ENCODE measurements at regions not wholly inside any gene's neighbourhood (a gene's known extent, or its start where the extent isn't known, plus 50 kb on each side); places are given as distances from the start of the nearest gene placed in this dataset.

DNA sequence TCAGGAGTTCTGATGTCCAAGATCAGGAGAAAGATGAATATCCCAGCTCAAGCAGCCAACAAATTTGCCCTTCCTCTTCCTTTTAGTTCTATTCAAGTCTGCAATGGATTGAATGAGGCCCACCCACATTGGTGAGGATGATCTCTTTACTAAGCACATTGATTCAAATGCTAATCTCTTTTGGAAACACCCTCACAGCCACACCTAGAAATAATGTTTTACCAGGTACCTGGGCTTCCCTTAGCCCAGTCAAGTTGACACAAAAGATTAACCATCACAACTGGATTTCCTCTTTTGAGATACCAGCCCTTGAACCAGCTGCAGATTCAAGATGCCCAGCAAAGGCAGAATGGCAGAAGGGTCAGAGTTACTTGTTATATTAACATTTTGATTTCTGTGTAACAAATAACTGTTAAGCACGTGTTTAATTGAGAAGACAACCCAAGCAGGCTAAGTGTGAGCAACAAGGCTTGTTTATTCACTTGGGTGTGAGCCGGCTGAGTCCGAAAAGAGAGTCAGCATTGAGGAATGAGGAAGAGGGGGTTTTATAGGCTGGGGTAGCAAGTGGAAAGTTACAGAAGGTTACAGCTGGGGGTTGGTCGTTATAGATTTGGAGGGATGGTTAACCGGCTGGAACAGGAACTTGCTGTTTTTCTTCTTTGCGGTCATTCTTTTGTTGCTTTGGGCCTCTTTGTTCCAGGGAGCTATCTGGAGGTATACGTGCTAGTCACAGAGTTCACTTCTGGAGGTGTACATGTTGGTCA is 180.3 kb downstream of the EMP1 start:
- Histone ChIP-seq H3K9me3 (ENCODE audit: control insufficient read depth, insufficient read depth, low read depth, low read length) (no peaks in the 10 kb centered on the region), H3K4me3 (ENCODE audit: low read depth in 2 of 2, low read length in 2 of 2) (no peak overlapping the region), H3K36me3 (ENCODE audit: control insufficient read depth, insufficient read depth, low read length) (no peaks in the 10 kb centered on the region), H3K27me3 (ENCODE audit: control insufficient read depth, insufficient read depth, low read length) (no peaks in the 10 kb centered on the region; the same call in 1 of the 2 replicates), H3K27ac (ENCODE audit: low read length) (no peak overlapping the region), H3K4me1 (ENCODE audit: control insufficient read depth, insufficient read depth, low read length) (no peaks in the 10 kb centered on the region)
- in situ Hi-C loops (cut with HindIII; ENCODE audit: low pct_unique_long_range_greater_than_20kb, low sequenced_read_pairs) (no loop called here), intact Hi-C loops (cut with micrococcal nuclease; ENCODE audit: unreplicated experiment) (no loop called here)
- no peak for ATAC-seq
- BruUV-seq (replicated peaks), result no TSS peak
- no peak for DNase-seq (ENCODE audit: low read depth, low spot score)
- no peak for TF ChIP-seq POLR2AphosphoS5 (IDR thresholded peaks at IDR 0.05; ENCODE audit: low read depth, low read length)
- no peak for TF ChIP-seq TCF7L2 (IDR thresholded peaks at IDR 0.05; ENCODE audit: low read depth, low read length)
- no peak for TF ChIP-seq SIN3A (IDR thresholded peaks at IDR 0.05; ENCODE audit: borderline replicate concordance, insufficient read depth, low read depth, low read length)
- ChIA-PET POLR2A (no interaction called here), CTCF (no interaction called here)

DNA sequence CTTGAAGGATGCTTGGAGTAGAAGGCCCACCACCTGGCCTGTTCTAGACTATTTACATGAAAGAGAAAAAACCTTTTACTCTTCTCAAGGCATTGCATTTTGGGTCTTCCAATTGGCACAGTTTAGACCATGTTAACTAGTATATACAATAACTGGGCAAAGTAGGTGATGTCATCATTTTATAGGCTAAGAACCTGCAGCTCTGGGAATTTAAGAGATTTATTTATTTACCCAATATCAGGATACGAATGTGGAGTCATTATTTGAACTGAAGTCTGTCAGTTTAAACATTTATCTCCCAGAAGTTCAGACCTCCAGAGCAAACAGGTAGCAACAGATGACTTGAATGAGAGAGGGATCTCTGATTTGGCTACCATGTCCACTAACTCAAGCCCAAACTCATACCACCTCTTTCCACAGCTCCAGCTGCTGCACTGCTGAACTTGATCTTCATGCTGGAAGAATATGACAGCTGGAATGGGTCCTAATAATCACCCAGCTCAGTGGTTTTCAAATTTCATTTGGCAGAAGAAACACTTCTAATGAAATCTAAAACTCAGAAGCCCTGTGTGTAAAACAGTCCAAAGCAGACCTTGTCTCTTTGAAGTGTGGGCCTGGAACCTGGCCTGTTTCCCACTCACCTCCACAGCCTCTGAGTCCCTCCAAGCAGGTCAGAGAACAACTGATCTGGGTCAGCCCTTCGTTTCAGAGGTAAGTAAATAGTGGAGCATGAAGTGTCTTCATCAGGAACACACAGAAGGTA is 179.2 kb downstream of the EMP1 start:
- no peak for ATAC-seq
- no peaks in the 10 kb centered on the region for H3K9me3 ChIP-seq (ENCODE audit: control insufficient read depth, insufficient read depth, low read depth, low read length)
- ChIA-PET POLR2A (no interaction called here), CTCF (no interaction called here)
- no peak for DNase-seq (ENCODE audit: low read depth, low spot score)
- H3K27ac ChIP-seq (ENCODE audit: low read length), result no peak overlapping the region
- no TSS peak for BruUV-seq (replicated peaks)
- no peaks in the 10 kb centered on the region for H3K4me1 ChIP-seq (ENCODE audit: control insufficient read depth, insufficient read depth, low read length)
- TF ChIP-seq REST (IDR thresholded peaks at IDR 0.05; ENCODE audit: insufficient read depth in 1 of 2, low read depth in 2 of 2, low read length in 1 of 2) (no peak), SIN3A (IDR thresholded peaks at IDR 0.05; ENCODE audit: borderline replicate concordance, insufficient read depth, low read depth, low read length) (no peak), TCF7L2 (IDR thresholded peaks at IDR 0.05; ENCODE audit: low read depth, low read length) (no peak), POLR2AphosphoS5 (IDR thresholded peaks at IDR 0.05; ENCODE audit: low read depth, low read length) (no peak)
- TF ChIP-seq, protein P1, sequence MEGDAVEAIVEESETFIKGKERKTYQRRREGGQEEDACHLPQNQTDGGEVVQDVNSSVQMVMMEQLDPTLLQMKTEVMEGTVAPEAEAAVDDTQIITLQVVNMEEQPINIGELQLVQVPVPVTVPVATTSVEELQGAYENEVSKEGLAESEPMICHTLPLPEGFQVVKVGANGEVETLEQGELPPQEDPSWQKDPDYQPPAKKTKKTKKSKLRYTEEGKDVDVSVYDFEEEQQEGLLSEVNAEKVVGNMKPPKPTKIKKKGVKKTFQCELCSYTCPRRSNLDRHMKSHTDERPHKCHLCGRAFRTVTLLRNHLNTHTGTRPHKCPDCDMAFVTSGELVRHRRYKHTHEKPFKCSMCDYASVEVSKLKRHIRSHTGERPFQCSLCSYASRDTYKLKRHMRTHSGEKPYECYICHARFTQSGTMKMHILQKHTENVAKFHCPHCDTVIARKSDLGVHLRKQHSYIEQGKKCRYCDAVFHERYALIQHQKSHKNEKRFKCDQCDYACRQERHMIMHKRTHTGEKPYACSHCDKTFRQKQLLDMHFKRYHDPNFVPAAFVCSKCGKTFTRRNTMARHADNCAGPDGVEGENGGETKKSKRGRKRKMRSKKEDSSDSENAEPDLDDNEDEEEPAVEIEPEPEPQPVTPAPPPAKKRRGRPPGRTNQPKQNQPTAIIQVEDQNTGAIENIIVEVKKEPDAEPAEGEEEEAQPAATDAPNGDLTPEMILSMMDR (IDR thresholded peaks at IDR 0.05), result no peak
- no peaks in the 10 kb centered on the region; the same call in 1 of the 2 replicates for H3K27me3 ChIP-seq (ENCODE audit: control insufficient read depth, insufficient read depth, low read length)
- intact Hi-C loops (cut with micrococcal nuclease; ENCODE audit: unreplicated experiment), result no loop called here
- no peak overlapping the region for H3K4me3 ChIP-seq (ENCODE audit: low read depth in 2 of 2, low read length in 2 of 2)
- no peaks in the 10 kb centered on the region for H3K36me3 ChIP-seq (ENCODE audit: control insufficient read depth, insufficient read depth, low read length)
- in situ Hi-C loops (cut with HindIII; ENCODE audit: low pct_unique_long_range_greater_than_20kb, low sequenced_read_pairs), result no loop called here

Data from Panc1 (cell line).